GM18951 (cell line): ENCODE measurements at regions not wholly inside any gene's neighbourhood (a gene's known extent, or its start where the extent isn't known, plus 50 kb on each side); places are given as distances from the start of the nearest gene placed in this dataset.

Experiments used
- POLR2A ChIP-seq: IDR thresholded peaks from 4 replicates; pipeline ENCODE4 v1.6.1; 2011; ENCODE audit warnings: mild to moderate bottlenecking; ENCODE audit not compliant: insufficient read length, insufficient read depth; ENCODE audit errors: extremely low read depth
- in situ Hi-C: fragments of 300-500 bp; cut with MboI; formaldehyde crosslinking; loops from one replicate; pipeline ENCODE4 v1.12.0; 2022; ENCODE audit warnings: low sequenced_read_pairs, mixed read lengths, inconsistent platforms; ENCODE audit not compliant: unreplicated experiment

GRCh38 chr4:157572951-157573350 is 352.4 kb downstream of the GRIA2 start:
- TF ChIP-seq POLR2A: no peak
- in situ Hi-C loops: no loop called here

GRCh38 chr4:157572284-157572683 is 351.8 kb downstream of the GRIA2 start:
- in situ Hi-C loops: no loop called here
- TF ChIP-seq POLR2A: no peak

GRCh38 chr4:157564771-157565170 is 344.2 kb downstream of the GRIA2 start:
- in situ Hi-C loops: no loop called here
- TF ChIP-seq POLR2A: no peak

- in situ Hi-C loops: no loop called here
- TF ChIP-seq POLR2A: no peak
These were observed 343.7 kb downstream of the GRIA2 start for GRCh38 chr4:157564218-157564617.

- TF ChIP-seq POLR2A: no peak
- in situ Hi-C loops: no loop called here
These were observed 337.5 kb downstream of the GRIA2 start for GRCh38 chr4:157558016-157558415.

- in situ Hi-C loops: no loop called here
- no peak for TF ChIP-seq POLR2A
These were observed 329.5 kb downstream of the GRIA2 start for GRCh38 chr4:157550028-157550427.

GRCh38 chr4:157527954-157528353 is 307.4 kb downstream of the GRIA2 start:
- in situ Hi-C loops: no loop called here
- no peak for TF ChIP-seq POLR2A

- in situ Hi-C loops: no loop called here
- TF ChIP-seq POLR2A: no peak
These were observed 301.4 kb downstream of the GRIA2 start for GRCh38 chr4:157521906-157522305.

- in situ Hi-C loops: no loop called here
- TF ChIP-seq POLR2A: no peak
These were observed 294.2 kb downstream of the GRIA2 start for GRCh38 chr4:157514711-157515110.

GRCh38 chr4:157509341-157509740 is 288.8 kb downstream of the GRIA2 start:
- in situ Hi-C loops: no loop called here
- no peak for TF ChIP-seq POLR2A

- in situ Hi-C loops: no loop called here
- TF ChIP-seq POLR2A: no peak
These were observed 282.1 kb downstream of the GRIA2 start for GRCh38 chr4:157502656-157503055.

- no peak for TF ChIP-seq POLR2A
- in situ Hi-C loops: no loop called here
These were observed 239.3 kb downstream of the GRIA2 start for GRCh38 chr4:157459785-157460184.

GRCh38 chr4:157447195-157447594 is 226.7 kb downstream of the GRIA2 start:
- in situ Hi-C loops: no loop called here
- no peak for TF ChIP-seq POLR2A

GRCh38 chr4:157444014-157444413 is 223.5 kb downstream of the GRIA2 start:
- no peak for TF ChIP-seq POLR2A
- in situ Hi-C loops: no loop called here

- TF ChIP-seq POLR2A: no peak
- in situ Hi-C loops: no loop called here
These were observed 223.0 kb downstream of the GRIA2 start for GRCh38 chr4:157443537-157443936.

- in situ Hi-C loops: no loop called here
- no peak for TF ChIP-seq POLR2A
These were observed 205.4 kb downstream of the GRIA2 start for GRCh38 chr4:157425897-157426296.

GRCh38 chr4:157423526-157424020 is 203.0 kb downstream of the GRIA2 start:
- in situ Hi-C loops: no loop called here

More at GRCh38 chr4:157423526-157424020, 203.0 kb downstream of the GRIA2 start:
- TF ChIP-seq POLR2A: no peak
